Stimulated activated CD4-positive, alpha-beta T cell treated with anti-CD3 and anti-CD28 coated beads, Interleukin-4, amount 100 ng/mL, for 24 hours (primary cell): ENCODE measurements at regions not wholly inside any gene's neighbourhood (a gene's known extent, or its start where the extent isn't known, plus 50 kb on each side); places are given as distances from the start of the nearest gene placed in this dataset.
A peak's percentile ranks its signal among the peaks of the same experiment; 100 is the strongest.
"Not testable (repeated sequence)": the region's sequence is repeated elsewhere in the genome, so short reads cannot be mapped to it uniquely, and the experiment has no call there.

Experiments used
- DNase-seq: peaks from one replicate; pipeline ENCODE4 v3.0.0-alpha.2; 2020

DNA sequence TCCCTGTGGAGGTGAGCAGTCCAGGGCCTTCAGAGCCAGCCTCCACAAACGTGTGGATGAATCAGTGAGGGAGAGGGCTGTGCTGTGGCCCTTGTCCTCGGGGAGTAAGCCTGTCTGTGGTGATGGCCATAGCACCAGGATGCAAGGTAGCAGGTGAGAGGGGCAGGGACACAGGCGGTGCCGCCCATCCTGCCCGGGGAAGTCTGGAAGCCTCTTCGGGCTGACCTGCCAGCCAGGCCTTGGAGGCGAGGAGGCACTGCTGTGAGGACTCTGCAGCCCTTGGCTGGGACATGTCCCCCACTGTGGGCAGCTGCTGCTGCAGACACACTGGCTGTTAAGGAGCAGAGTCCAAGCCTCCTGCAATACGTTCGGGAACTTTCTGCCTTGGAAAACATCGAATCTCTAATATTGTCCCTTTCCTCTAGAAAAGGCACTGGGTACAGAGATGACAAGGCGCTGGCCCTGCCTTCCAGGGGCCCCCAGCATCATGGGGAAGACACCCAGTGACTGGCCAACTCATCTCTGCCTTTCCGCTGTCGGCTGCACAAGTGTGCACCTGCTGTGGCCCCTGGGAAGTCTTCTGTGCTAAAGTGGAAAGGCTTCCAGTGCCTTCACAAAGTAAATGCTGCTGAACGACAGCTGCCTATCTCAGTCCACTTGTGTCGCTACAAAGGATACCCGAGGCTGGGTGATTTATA is 101.4 kb downstream of the ADRA2C start:
- DNase-seq: no peak

DNA sequence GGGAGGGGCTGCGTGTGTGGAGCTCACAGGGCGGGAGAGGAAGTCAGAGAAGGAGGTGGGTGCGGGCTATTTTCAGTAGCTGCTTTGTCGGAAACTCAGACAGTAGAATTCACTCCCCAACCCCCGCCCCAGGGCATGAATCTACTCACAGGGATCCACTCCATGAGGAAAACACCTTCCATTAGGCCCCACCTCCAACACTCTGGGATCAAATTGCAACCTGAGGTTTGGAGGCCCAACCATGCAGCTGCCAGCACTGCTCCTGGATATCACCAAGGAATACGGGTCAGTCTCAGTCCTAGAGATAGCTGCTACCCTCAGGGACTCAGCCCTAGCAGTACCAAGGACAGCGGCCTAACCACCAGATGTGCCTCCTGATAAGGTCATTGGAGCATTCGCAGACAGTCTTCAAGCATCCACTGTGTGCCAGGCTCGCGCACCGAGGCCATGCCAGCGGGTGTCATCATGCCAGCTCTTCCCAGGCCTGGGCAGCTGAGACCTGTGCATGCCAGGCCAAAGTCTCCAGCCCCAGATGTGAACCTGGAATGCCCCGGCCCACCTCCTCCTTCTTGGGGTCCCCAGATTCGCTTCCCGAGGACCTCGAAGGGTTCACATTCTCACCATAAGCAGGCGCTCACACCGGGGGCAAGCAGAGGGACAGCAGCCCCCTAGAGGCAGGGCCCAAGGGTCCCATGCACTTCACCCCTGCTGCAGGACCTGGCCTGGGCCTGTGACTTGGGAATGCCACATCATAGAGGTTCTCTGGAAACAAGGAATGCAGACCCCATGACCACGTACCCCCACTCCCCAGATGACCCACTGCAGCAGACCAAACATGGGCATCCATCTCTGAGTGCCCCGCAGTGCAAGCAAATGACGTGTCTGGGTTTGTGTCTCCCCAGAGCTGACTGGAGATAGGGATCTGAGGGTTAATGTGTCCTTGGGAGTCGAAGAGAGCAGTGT is 102.3 kb downstream of the ADRA2C start:
- DNase-seq: no peak

DNA sequence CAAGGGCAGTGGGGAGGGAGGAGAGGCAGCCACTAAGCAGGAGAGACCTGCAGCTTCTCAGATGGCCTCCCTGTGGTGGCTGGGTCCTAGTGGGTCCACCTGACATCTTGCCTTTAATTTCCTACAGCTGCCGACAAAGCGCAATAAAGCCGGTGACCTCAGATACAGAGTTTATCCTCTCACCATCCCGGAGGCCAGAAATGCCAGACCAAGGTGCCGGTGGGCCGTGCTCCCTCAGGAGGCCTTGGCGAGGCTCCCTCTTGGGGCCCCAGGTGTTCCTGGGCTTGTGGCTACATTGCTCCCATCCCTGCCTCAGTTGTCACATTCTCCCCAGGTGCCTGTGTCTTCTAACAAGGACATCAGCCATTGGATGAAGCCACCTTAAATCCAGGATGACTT is 103.0 kb downstream of the ADRA2C start:
- no peak for DNase-seq

DNA sequence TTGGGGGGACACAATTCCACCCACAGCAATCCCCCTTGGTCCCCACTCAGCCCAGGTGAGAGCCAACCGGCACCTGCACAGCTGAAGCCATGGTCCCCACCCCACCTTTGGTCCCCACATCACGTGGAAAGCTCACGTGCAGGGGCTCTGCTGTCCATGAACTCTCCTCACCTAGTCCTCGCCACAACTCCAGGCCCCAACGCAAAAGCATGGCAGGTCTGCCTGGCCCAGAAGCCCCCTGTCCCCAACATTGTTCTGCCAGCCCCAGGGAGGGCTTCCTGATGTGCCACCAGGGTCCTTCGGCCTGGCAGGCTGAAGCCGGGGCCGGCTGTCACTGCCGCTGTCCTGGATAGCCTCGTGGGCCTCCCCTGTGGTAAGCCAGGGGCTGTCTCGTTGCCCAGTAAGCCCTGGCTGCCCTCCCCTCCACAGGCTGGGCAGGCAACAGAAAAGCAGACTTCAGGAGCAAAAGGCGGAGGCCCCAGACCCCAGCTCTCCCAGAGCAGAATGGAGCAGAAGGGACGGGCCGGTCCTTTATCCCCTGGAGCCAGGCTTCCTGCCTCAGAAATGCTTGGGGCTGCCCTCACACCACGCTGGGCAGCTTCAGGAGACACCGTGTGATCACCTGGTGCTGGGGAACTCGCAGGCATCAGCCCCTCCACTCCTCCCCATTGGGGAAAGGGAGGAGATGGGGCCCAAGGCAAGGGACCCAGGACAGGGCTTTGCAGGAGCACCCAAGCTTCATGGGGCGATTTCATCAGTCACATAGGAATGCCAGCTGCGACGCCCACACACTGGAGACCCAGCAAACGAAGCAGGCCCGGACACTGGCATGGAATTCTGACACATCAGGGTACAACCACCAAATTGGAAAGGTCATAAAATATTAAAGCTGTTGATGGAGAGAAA is 103.7 kb downstream of the ADRA2C start:
- no peak for DNase-seq

DNA sequence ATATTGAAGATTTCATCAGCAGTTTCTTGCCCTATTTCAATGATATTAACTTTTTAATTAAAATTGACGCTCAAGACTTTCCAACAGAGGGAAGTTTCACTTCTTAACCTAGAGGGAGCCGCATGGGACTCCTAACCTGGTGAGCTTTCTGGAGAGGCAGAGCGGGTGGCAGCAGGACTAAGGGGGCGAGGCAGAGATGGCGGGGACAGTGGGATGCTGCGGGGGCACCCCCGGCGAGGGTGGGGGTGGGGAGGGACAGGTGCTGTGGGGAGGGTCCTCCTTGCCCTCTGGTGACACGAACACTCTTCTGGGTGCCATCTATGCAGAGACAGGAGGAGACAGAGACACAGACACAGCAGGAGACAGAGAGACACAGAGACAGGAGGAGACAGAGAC is 104.4 kb downstream of the ADRA2C start:
- no peak for DNase-seq

DNA sequence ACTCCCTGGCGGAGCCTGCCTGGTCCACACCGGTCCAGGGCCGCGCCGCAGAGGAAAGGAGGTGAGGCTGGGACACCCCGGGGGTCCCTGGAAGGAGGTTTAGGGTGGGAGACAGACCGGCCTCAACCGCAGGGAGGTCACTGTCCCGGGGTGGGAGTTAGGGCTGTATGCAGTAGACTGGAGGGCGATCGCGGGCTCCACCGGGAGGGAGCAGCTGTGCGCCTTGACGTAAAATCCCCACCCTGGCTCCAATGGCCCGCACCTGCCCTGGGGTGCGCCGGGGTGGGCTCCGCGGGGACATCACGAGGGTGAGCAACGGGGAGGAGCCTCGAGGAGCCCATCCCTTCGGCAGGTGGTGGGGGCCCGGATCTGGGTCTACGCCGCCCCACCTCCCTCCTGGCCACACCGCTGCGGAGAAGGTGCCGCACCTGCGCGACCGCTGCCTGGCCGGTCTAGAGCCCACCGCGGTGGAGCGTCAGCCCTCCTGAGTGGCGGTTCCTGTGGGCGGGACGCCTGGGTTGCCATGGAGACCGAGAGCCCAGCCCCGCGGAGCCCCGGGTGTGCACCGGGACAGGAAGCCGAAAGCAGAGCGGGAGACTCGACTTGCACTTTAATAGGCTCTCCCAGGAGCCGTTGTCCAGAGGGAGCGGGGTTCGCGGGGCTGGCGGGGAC is 105.1 kb downstream of the ADRA2C start:
- DNase-seq: no peak

DNA sequence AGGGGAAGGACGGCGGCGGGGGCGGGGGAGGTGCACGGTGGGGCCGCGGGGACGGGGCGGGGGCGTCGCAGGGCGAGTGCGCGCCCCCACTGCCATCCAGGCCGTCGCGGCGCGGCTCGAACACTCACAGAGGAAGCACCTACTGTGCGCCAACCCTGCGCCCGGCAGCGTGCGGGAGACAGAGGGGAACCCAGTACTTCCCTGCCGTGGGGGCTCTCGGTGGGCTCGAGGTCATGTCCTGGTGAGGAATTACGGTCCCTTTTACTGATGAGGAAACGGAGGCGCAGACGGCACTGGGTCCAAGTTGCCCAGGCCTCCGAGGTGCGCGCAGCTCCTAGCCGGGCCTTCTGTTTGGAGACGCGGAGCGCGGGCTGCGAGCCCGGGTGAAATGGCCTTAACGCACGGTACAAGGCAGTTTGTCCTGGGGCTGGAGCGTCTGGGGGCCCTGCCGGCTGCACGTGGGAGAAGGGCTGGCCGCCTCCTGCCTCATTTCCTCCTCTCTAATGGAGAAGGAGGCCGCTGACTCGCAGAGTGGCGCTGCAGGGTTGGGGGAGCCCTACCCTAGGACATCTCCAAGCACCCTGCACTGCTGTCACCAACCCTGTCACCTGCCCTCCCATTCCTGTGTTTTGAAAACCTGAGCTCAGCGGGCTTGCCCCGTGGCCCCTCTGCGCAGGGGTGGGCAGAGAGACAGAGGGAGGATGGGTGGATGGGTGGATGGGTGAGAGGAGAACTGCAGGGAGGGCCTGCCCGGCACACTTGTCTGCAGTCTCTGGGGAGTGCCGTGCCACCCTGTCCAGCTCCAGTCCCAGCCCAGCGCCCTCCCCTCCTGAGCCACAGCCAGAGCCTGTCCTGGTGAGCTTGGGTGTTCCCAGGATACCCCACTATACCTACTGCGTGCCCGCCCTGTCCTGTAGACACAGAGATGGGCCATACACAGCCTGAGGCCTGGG is 106.0 kb downstream of the ADRA2C start:
- DNase-seq: no peak

DNA sequence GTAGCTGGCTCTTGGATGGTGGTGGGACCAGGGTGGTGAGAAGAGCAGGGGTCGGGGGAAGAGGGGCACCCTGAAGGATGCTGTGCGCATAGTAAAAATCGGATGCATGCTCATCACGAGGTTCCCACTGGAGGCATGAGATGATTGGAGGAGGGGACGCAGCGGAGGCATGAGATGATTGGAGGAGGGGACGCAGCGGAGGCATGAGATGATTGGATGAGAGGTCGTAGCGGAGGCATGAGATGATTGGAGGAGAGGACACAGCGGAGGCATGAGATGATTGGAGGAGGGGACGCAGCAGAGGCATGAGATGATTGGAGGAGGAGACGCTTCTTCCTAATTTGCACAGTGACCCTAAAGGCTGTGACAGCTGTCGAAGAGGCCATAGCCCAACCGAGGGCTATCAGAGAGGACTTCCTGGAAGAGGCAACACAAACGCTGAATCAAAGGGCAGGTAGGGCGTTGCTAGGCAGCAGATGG is 106.7 kb downstream of the ADRA2C start:
- DNase-seq: no peak

DNA sequence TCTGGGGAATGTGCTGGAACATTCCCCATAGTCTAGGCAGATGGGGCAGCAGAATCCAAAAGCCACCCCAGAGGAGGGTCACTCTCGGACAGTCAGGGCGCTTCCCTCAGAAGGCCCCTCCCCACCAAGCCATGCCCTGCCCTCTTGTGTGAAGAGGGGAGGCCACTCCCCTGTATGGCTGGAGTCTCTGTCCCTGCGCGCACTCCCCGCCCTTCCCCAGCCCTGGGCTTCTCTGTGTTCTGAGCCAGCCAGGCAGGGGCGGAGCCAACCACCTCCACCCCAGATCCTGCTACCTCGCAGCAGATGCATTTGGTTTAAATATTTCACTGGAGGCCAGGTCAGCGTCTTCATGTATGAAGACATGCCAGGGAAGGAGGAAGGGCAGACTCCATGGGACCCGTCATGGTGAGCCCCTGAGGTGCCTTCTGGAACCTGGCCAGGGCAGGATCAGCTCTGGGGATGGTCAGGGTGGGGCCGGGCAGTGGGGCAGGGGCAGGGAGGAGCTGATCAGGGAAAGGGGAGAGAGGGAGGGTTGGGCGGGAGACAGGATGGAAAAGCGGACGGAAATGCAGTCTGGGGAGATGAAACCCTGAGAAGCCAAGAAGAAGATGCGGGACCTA is 107.3 kb downstream of the ADRA2C start:
- DNase-seq: no peak

DNA sequence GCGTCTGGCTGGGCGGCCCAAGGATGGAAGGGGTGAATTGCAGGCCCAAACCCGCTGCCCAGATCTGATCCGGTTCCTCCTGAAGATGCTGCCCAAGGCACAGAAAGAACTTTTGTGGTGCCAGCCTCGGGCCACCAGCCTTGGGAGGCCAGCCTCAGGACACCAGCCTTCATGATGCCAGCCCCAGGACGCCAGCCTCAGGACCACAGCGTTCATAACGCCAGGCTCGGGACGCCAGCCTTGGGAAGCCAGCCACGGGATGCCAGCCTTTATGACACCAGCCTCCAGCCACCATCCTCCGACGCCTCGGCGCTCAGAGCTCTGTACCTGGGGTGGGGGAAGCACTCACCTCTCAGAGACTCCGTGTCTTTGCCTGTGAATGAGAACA is 107.8 kb downstream of the ADRA2C start:
- DNase-seq: no peak

DNA sequence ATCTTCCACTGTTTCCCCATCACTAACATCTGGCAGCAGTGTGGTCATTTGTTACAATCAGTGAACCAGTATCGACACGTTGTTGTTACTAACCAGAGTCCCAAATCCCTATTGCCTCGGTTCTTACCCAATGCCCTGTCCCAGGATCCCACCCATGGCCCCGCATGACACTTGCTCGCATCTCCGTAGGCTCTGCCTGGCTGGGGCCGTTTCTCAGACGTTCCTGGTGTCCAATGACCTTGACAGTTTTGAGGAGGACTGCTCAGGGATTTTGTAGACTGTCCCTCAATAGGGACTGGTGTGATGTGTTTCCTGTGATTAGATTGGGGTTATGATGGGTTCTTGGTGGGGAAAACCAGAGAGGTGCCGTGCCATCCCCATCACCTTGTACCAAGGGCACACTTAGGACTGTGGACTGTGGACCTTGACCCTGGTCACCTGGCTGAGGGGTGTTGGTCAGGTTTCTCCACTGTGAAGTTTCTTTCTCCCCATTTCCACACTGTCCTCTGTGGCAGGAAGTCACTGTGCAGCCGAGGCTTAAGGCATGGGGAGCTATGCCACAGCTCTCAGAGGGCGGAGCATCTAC is 108.4 kb downstream of the ADRA2C start:
- no peak for DNase-seq

DNA sequence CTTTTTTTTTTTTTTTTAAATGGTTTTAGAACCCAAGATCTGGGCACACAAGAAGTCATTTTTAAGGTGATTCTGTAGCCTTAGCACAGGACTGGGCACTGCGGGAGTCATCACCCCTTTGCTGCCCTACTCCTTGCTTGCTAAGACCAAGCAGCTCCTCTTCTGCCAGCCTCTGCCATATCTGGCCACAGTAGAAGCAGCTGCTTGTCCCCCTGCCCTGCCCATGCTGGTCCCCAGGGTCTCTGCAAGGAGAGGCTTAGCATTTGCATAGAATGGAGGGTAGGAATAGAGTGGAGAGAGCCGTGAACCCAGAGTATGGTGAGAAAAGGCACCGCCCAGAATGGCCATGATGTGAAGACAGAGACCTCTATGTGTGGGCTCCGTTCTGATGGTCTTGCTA is 109.3 kb downstream of the ADRA2C start:
- DNase-seq: no peak

DNA sequence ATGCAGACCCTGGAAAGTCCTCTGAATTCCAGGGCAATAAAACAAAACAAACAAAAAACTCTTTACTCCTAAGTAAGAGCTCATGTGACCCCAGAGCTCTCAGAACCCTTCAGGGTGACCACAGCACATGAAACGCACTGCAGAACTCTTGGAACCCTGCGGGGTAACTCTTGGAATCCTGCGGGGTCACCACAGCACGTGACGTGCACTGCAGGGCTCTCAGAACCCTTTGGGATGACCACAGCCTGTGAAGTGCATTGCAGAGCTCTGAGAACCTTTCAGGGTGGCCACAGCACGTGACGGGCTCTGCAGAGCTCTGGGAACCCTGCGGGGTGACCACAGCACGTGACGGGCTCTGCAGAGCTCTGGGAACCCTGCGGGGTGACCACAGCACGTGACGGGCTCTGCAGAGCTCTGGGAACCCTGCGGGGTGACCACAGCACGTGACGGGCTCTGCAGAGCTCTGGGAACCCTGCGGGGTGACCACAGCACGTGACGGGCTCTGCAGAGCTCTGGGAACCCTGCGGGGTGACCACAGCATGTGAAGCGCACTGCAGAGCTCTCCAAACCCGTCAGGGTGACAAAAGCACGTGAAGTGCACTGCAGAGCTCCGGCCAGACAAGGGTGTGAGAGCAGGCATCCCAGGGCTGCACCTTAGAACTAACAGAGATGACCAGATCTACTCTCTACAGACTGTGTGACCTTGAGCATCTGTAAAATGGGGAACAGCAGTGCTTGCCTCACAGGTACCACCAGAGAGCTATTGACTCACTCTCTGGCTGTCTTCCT is 110.1 kb downstream of the ADRA2C start:
- not testable (repeated sequence) for DNase-seq

DNA sequence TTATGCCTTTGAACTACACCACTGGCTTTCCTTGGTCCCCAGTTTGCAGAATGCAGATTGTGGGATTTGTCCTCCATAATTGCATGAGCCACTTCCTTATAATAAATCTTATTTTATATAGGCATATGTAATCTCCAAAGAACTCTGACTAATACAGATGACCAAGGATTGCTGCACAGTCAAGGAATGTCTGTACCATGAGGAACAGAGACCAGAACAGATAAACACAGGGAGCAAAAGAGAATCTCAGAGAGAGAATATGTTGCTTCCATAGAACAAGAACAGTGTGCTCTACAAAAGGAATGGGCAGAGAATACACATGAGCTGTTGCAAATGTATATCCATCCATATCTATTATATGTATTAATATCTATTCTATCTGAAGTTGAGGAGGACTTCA is 111.1 kb downstream of the ADRA2C start:
- no peak for DNase-seq

DNA sequence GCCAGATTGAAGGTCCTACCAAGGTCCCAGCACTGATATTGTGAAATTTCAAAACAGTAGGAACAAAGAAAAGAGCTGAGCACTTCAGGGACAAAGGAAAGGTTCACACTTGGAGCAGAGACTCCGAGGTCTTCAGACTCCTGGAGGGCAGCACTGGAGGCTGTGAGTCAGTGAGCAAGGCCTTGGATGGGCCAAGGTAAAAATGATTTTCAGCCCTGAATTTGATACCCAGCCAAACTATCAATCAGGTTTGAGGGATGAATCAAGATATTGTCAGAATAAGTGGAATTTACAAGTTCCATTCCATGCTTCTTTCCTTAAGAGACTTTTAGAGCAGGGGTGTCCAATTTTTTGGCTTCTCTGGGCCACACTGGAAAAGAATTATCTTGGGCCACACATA is 111.7 kb downstream of the ADRA2C start:
- DNase-seq: no peak

DNA sequence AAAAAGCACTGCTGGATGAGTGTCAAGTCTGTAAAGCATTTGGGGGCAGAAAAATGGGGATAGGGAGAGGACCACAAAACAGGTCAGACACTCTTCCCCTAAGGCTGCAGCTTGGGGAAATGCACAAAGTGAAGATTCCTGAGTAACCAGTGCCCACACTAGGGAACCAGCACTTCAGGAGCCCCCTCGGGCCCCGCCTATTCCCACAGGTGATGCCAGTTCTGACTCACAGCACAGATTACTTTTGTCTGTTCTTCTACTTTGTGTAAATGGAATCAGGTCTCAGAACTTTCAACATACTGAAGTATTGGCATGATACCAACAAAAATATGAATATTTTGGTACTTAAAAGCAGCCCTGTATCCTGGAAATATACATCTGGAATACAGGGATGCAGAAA is 112.5 kb downstream of the ADRA2C start:
- DNase-seq: no peak

DNA sequence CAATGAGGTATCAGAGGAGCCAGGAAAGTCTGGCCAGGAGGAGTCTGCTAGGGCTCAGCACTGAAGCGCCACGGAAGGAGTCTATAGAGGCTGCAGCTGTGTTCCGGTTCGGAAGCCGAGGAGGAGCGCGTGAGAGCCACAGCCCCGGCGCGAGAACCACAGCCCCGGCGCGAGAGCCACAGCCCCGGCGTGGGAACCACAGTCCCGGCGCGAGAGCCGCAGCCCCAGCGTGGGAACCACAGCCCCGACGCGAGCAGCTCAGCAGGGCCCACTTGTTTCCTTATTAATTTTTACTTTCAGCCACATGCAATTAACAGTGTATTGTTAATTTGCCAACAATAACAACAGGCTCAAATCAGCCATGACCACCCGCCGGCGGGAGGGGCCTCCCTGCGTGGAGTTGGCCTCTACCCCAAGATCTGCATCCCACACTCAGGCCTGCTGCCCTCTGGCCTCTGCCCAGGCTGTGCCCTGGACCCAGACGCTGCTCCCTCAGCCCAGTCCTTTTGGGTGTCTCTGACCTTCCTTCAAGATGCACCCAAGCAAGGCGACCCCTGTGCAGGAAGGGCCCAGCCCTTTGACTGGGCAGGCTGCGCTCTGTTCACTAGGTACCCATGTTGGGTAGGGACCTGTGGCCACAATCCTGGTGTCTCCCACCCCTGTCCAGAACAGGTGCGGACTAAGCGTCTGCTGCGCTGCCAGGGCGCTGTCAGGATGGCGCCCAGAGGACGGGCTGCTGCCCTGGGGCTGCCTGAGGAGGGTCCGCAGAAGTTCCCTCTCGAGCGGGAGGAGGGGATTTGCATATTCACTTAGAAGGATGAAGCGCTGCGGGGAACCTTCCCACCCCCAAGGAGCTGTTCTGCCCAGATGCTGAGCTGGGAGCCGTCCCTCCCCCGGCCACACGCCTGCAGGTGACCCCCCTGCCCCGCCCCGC is 113.8 kb downstream of the ADRA2C start:
- peak; percentile 25 for DNase-seq

DNA sequence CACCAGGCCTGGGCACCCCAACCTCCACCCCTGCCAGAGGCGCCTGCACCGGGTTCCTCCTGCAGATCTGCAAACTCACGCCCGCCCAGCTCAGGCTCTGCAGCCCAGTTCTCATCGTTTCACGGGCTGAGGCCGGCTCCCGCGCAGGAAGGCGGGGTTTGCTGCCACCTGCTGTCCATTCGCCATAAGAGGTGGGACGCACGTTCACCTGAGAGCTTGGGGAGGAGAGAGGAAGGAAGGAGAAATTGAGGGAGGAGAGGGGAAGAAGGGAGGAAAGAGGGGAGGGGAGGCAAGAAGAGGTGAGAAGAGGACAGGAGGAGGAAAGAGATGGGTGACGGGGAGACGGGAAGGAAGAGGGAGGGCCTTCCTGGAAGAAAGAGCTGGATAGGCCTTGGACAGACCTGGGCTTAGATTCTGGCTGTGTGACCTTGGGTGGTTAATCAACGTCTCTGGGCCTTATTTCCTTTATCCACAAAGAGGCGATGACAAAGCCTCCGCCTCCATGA is 114.5 kb downstream of the ADRA2C start:
- peak; percentile 75 for DNase-seq
